GM19395 (cell line): ENCODE measurements at regions not wholly inside any gene's neighbourhood (a gene's known extent, or its start where the extent isn't known, plus 50 kb on each side); places are given as distances from the start of the nearest gene placed in this dataset.
A peak's percentile ranks its signal among the peaks of the same experiment; 100 is the strongest.

Experiments
- ATAC-seq: cut with Tn5 transposase; IDR thresholded peaks from one replicate; pipeline ENCODE4 v1.9.1; 2021; ENCODE audit warnings: mild to moderate bottlenecking, moderate library complexity; ENCODE audit not compliant: unreplicated experiment

GRCh38 chr10:6660460-6660859 lies 80.4 kb upstream of the PRKCQ start:
- no peak for ATAC-seq

GRCh38 chr10:6659451-6659850 lies 79.4 kb upstream of the PRKCQ start:
- no peak for ATAC-seq

- no peak for ATAC-seq
These were observed 77.6 kb upstream of the PRKCQ start for GRCh38 chr10:6657669-6658068.

- ATAC-seq = no peak
These were observed 77.1 kb upstream of the PRKCQ start for GRCh38 chr10:6657196-6657595.

- ATAC-seq = no peak
These were observed 74.5 kb upstream of the PRKCQ start for GRCh38 chr10:6654571-6654970.

- no peak for ATAC-seq
These were observed 70.5 kb upstream of the PRKCQ start for GRCh38 chr10:6650586-6650985.

- ATAC-seq = no peak
These were observed 69.8 kb upstream of the PRKCQ start for GRCh38 chr10:6649903-6650302.

- no peak for ATAC-seq
These were observed 69.0 kb upstream of the PRKCQ start for GRCh38 chr10:6648894-6649720.

GRCh38 chr10:6647811-6648526 lies 67.9 kb upstream of the PRKCQ start:
- peak; percentile 86 for ATAC-seq

- ATAC-seq = no peak
These were observed 63.9 kb upstream of the PRKCQ start for GRCh38 chr10:6643962-6644361.

- no peak for ATAC-seq
These were observed 62.8 kb upstream of the PRKCQ start for GRCh38 chr10:6642876-6643275.

GRCh38 chr10:6640433-6641040 lies 60.5 kb upstream of the PRKCQ start:
- ATAC-seq = no peak

GRCh38 chr10:6637053-6637452 lies 57.0 kb upstream of the PRKCQ start:
- no peak for ATAC-seq

- ATAC-seq = no peak
These were observed 55.7 kb upstream of the PRKCQ start for GRCh38 chr10:6635784-6636183.
